Type B pancreatic cell (in vitro differentiated cells): ENCODE measurements at regions not wholly inside any gene's neighbourhood (a gene's known extent, or its start where the extent isn't known, plus 50 kb on each side); places are given as distances from the start of the nearest gene placed in this dataset.
"Not testable (repeated sequence)": the region's sequence is repeated elsewhere in the genome, so short reads cannot be mapped to it uniquely, and the experiment has no call there.

Source experiments
- DNase-seq: peaks from one replicate; pipeline ENCODE4 v3.0.0; 2021; ENCODE audit warnings: mixed read lengths; ENCODE audit not compliant: unreplicated experiment; ENCODE audit errors: extremely low spot score
- H3K27ac Mint-ChIP-seq: 2 replicates; pipeline ENCODE4 v1.8.0; 2021; ENCODE audit warnings: mild to moderate bottlenecking, mixed read lengths
- H3K27me3 Mint-ChIP-seq: 2 replicates; pipeline ENCODE4 v1.8.0; 2021; ENCODE audit warnings: mixed read lengths
- H3K36me3 Mint-ChIP-seq: 2 replicates; pipeline ENCODE4 v1.8.0; 2021; ENCODE audit warnings: mixed read lengths
- H3K4me1 Mint-ChIP-seq: one replicate; pipeline ENCODE4 v1.8.0; 2021; ENCODE audit warnings: mixed read lengths; ENCODE audit not compliant: unreplicated experiment
- H3K4me3 Mint-ChIP-seq: 2 replicates; pipeline ENCODE4 v1.8.0; 2021; ENCODE audit warnings: mild to moderate bottlenecking, mixed read lengths
- H3K9me3 Mint-ChIP-seq: 2 replicates; pipeline ENCODE4 v1.8.0; 2021; ENCODE audit warnings: mixed read lengths
- CTCF ChIP-seq: fragments of 200-600 bp; sonication (generic); conservative IDR thresholded peaks from 2 replicates; pipeline ENCODE4 v1.5.0; 2021; ENCODE audit warnings: antibody characterized with exemption, mild to moderate bottlenecking

GRCh38 chr1:181247-182216 is 269.9 kb downstream of the OR4F29 start:
- peak; percentile 81 for DNase-seq
- H3K4me1 Mint-ChIP-seq, H3K9me3 Mint-ChIP-seq, H3K36me3 Mint-ChIP-seq, H3K27ac Mint-ChIP-seq, H3K27me3 Mint-ChIP-seq, H3K4me3 Mint-ChIP-seq: not testable (repeated sequence)
- peak; percentile 57 for TF ChIP-seq CTCF

GRCh38 chr1:180749-181205 is 270.7 kb downstream of the OR4F29 start:
- H3K36me3 Mint-ChIP-seq, H3K27ac Mint-ChIP-seq, H3K4me1 Mint-ChIP-seq, H3K9me3 Mint-ChIP-seq, H3K4me3 Mint-ChIP-seq, H3K27me3 Mint-ChIP-seq: not testable (repeated sequence)
- peak; percentile 60 for DNase-seq

- H3K27ac Mint-ChIP-seq, H3K36me3 Mint-ChIP-seq, H3K9me3 Mint-ChIP-seq, H3K4me3 Mint-ChIP-seq, DNase-seq, H3K4me1 Mint-ChIP-seq, H3K27me3 Mint-ChIP-seq: not testable (repeated sequence)
Measured at GRCh38 chr1:138842-139241, 312.6 kb downstream of the OR4F29 start.

- H3K9me3 Mint-ChIP-seq, H3K4me3 Mint-ChIP-seq, H3K36me3 Mint-ChIP-seq, H3K27me3 Mint-ChIP-seq, H3K27ac Mint-ChIP-seq, DNase-seq, H3K4me1 Mint-ChIP-seq: not testable (repeated sequence)
Measured at GRCh38 chr1:137664-138063, 313.8 kb downstream of the OR4F29 start.

- not testable (repeated sequence) for H3K27ac Mint-ChIP-seq
Measured at GRCh38 chr1:136344-136932, 315.0 kb downstream of the OR4F29 start.

GRCh38 chr1:134936-135335 is 316.5 kb downstream of the OR4F29 start:
- DNase-seq, H3K4me1 Mint-ChIP-seq, H3K27me3 Mint-ChIP-seq, H3K27ac Mint-ChIP-seq, H3K9me3 Mint-ChIP-seq, H3K36me3 Mint-ChIP-seq, H3K4me3 Mint-ChIP-seq: not testable (repeated sequence)

More at GRCh38 chr1:136344-136932, 315.0 kb downstream of the OR4F29 start:
- H3K9me3 Mint-ChIP-seq, H3K4me1 Mint-ChIP-seq, H3K36me3 Mint-ChIP-seq, H3K27me3 Mint-ChIP-seq, H3K4me3 Mint-ChIP-seq, DNase-seq: not testable (repeated sequence)

- H3K4me3 Mint-ChIP-seq, H3K4me1 Mint-ChIP-seq, H3K36me3 Mint-ChIP-seq, H3K9me3 Mint-ChIP-seq, DNase-seq, H3K27ac Mint-ChIP-seq, H3K27me3 Mint-ChIP-seq: not testable (repeated sequence)
Measured at GRCh38 chr1:118440-118839, 333.0 kb downstream of the OR4F29 start.

GRCh38 chr1:115534-115933 is 335.9 kb downstream of the OR4F29 start:
- not testable (repeated sequence) for H3K27ac Mint-ChIP-seq, H3K4me1 Mint-ChIP-seq, H3K27me3 Mint-ChIP-seq, DNase-seq, H3K36me3 Mint-ChIP-seq, H3K9me3 Mint-ChIP-seq, H3K4me3 Mint-ChIP-seq

GRCh38 chr1:104776-105175 is 346.7 kb downstream of the OR4F29 start:
- H3K27me3 Mint-ChIP-seq, H3K36me3 Mint-ChIP-seq, DNase-seq: not testable (repeated sequence)

GRCh38 chr1:99481-99880 is 352.0 kb downstream of the OR4F29 start:
- H3K36me3 Mint-ChIP-seq, DNase-seq, H3K27ac Mint-ChIP-seq, H3K27me3 Mint-ChIP-seq, H3K4me3 Mint-ChIP-seq, H3K4me1 Mint-ChIP-seq, H3K9me3 Mint-ChIP-seq: not testable (repeated sequence)

More at GRCh38 chr1:104776-105175, 346.7 kb downstream of the OR4F29 start:
- not testable (repeated sequence) for H3K27ac Mint-ChIP-seq, H3K4me1 Mint-ChIP-seq, H3K4me3 Mint-ChIP-seq, H3K9me3 Mint-ChIP-seq

GRCh38 chr1:98811-99210 is 352.7 kb downstream of the OR4F29 start:
- not testable (repeated sequence) for H3K36me3 Mint-ChIP-seq, DNase-seq, H3K27ac Mint-ChIP-seq, H3K4me1 Mint-ChIP-seq, H3K9me3 Mint-ChIP-seq, H3K27me3 Mint-ChIP-seq, H3K4me3 Mint-ChIP-seq

GRCh38 chr1:91279-91678 is 360.2 kb downstream of the OR4F29 start:
- not testable (repeated sequence) for H3K9me3 Mint-ChIP-seq, H3K27ac Mint-ChIP-seq, H3K36me3 Mint-ChIP-seq, H3K4me1 Mint-ChIP-seq, DNase-seq, H3K4me3 Mint-ChIP-seq, H3K27me3 Mint-ChIP-seq

- not testable (repeated sequence) for DNase-seq, H3K27me3 Mint-ChIP-seq, H3K27ac Mint-ChIP-seq, H3K4me3 Mint-ChIP-seq, H3K4me1 Mint-ChIP-seq, H3K9me3 Mint-ChIP-seq, H3K36me3 Mint-ChIP-seq
Measured at GRCh38 chr1:88110-88509, 363.4 kb downstream of the OR4F29 start.
